Esophagus squamous epithelium (tissue), 4 donors: ENCODE measurements at regions not wholly inside any gene's neighbourhood (a gene's known extent, or its start where the extent isn't known, plus 50 kb on each side); places are given as distances from the start of the nearest gene placed in this dataset.

ENCODE experiments used
- CTCF ChIP-seq, 6 experiments: fragments of 450-650 bp in 4 of 6; fragments of 200-600 bp in 2 of 6; sonication (generic) in 2 of 6; IDR thresholded peaks; one replicate each; pipeline ENCODE4 v1.5.1; 2016 to 2019; ENCODE audit warnings: antibody characterized with exemption in 6 of 6, mild to moderate bottlenecking in 4 of 6, moderate library complexity in 4 of 6
- POLR2A ChIP-seq, 4 donors: fragments of 450-650 bp; IDR thresholded peaks; one replicate each; pipeline ENCODE4 v1.6.1; 2017; ENCODE audit warnings: antibody characterized with exemption in 4 of 4, mild to moderate bottlenecking in 4 of 4, moderate library complexity in 3 of 4

DNA sequence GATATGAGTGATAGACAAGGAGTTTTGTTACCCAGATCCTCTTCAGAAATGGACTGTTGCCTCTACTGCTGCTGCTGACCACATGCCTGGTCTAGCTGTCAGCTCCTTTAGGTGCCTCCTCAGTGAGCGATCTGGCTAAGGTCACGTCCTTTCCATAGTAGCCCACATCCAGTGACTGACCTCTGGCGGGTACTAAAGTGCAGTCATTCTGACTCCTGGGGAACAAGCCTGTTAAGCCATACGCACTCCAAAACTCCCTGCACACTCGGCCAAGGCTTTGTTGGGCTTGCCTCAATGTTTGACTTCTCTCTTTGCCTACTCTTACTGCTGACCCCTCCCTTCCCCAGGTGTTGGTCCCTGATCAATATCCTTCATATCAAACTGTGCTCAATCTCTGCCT lies 685.2 kb downstream of the IRS1 start:
- TF ChIP-seq CTCF (IDR thresholded peaks at IDR 0.05) (no peak), POLR2A (IDR thresholded peaks at IDR 0.05) (no peak)
